H1 (cell line): ENCODE measurements at regions not wholly inside any gene's neighbourhood (a gene's known extent, or its start where the extent isn't known, plus 50 kb on each side); places are given as distances from the start of the nearest gene placed in this dataset.

Source experiments
- CTCF ChIA-PET: fragments of 300-600 bp; sonication (Branson Sonifier 250); formaldehyde crosslinking; loops from one replicate; lab custom pipeline; 2021; ENCODE audit not compliant: partially characterized antibody; lab: Charles Lee
- POLR2A ChIA-PET: fragments of 300-600 bp; sonication (Branson Sonifier 250); formaldehyde crosslinking; loops from one replicate; lab custom pipeline; 2021; ENCODE audit warnings: inconsistent platforms; ENCODE audit not compliant: partially characterized antibody; lab: Charles Lee
- DNase-seq, 2 experiments: peaks; one replicate each; pipeline versions ENCODE4 v3.0.0 to v3.0.0-alpha.2; 2010 to 2022; ENCODE audit warnings: low spot score in 2 of 2, low read depth in 1 of 2, mixed read lengths in 1 of 2
- FAIRE-seq: peaks from 2 replicates; lab custom pipeline; 2011; peaks lifted over from hg19 to GRCh38; lab: Jason Lieb, UNC
- H2AFZ ChIP-seq: 2 replicates; pipeline ENCODE4 v1.8.1; 2012; ENCODE audit warnings: low read length, inconsistent platforms
- H2AK5ac ChIP-seq: 2 replicates; pipeline ENCODE4 v1.6.1; 2013; ENCODE audit warnings: low read depth, low read length
- H2BK120ac ChIP-seq: replicated peaks from 2 replicates; pipeline ENCODE3; 2013; ENCODE audit warnings: low read depth, low read length, inconsistent platforms
- H2BK12ac ChIP-seq: 2 replicates; pipeline ENCODE4 v1.6.1; 2013; ENCODE audit warnings: low read depth, low read length
- H2BK15ac ChIP-seq: 2 replicates; pipeline ENCODE4 v1.6.1; 2013; ENCODE audit warnings: low read length
- H2BK20ac ChIP-seq: 2 replicates; pipeline ENCODE4 v1.6.1; 2013; ENCODE audit warnings: low read length
- H2BK5ac ChIP-seq: 2 replicates; pipeline ENCODE4 v1.6.1; 2013; ENCODE audit warnings: low read depth, low read length
- H3K14ac ChIP-seq: 2 replicates; pipeline ENCODE4 v1.6.1; 2013; ENCODE audit warnings: inconsistent platforms; ENCODE audit not compliant: insufficient read length
- H3K18ac ChIP-seq: 2 replicates; pipeline ENCODE4 v1.6.1; 2013; ENCODE audit warnings: low read length; ENCODE audit errors: extremely low read depth
- H3K23ac ChIP-seq: 2 replicates; pipeline ENCODE4 v1.6.1; 2013; ENCODE audit warnings: inconsistent platforms; ENCODE audit not compliant: insufficient read length
- H3K23me2 ChIP-seq: 2 replicates; pipeline ENCODE4 v1.6.1; 2013; ENCODE audit warnings: low read depth, low read length
- H3K27ac ChIP-seq: 2 replicates; pipeline ENCODE4 v1.6.1; 2011; ENCODE audit warnings: low read depth, low read length, inconsistent platforms
- H3K27me3 ChIP-seq, 4 experiments: replicated peaks in 1 of 4; 1 replicate in 1 of 4; 2 replicates in 3 of 4; pipeline versions ENCODE4 v1.6.1 to v1.8.1; 2011 to 2013; ENCODE audit warnings: low read length in 3 of 4, mild to moderate bottlenecking in 3 of 4, inconsistent platforms in 2 of 4, mixed read lengths in 2 of 4, moderate library complexity in 1 of 4; ENCODE audit not compliant: control insufficient read depth in 3 of 4, insufficient read depth in 3 of 4; ENCODE audit errors: extremely low read depth in 1 of 4
- H3K36me3 ChIP-seq, 4 experiments: 2 replicates each; pipeline versions ENCODE4 v1.6.1 to v1.8.1; 2011 to 2013; ENCODE audit warnings: mild to moderate bottlenecking in 4 of 4, low read length in 3 of 4, moderate library complexity in 2 of 4, control low read depth in 1 of 4, inconsistent platforms in 1 of 4; ENCODE audit not compliant: insufficient read depth in 4 of 4, control insufficient read depth in 2 of 4
- H3K4ac ChIP-seq: replicated peaks from 2 replicates; pipeline ENCODE3; 2013; ENCODE audit warnings: low read length, low read depth, mixed read lengths, inconsistent platforms; ENCODE audit not compliant: insufficient read length
- H3K4me1 ChIP-seq, 4 experiments: replicated peaks in 1 of 4; 1 replicate in 1 of 4; 2 replicates in 3 of 4; pipeline versions ENCODE4 v1.6.1 to v1.8.1; 2011 to 2013; ENCODE audit warnings: low read length in 3 of 4, inconsistent platforms in 2 of 4, mixed read lengths in 1 of 4; ENCODE audit not compliant: insufficient read depth in 4 of 4, control insufficient read depth in 3 of 4
- H3K4me2 ChIP-seq, 2 experiments: 2 replicates each; pipeline versions ENCODE4 v1.6.1 to v1.8.1; 2011 to 2013; ENCODE audit warnings: low read depth in 2 of 2, low read length in 2 of 2, control low read depth in 1 of 2, inconsistent platforms in 1 of 2, mild to moderate bottlenecking in 1 of 2; ENCODE audit not compliant: insufficient read depth in 1 of 2
- H3K4me3 ChIP-seq, 4 experiments: fragments of 200-600, 300-600 bp in 1 of 4; sonication (generic), shearing (Covaris generic), sonication (Bioruptor Twin) in 1 of 4; 2 replicates each; pipeline versions ENCODE4 v1.5.1 to v1.8.1; 2011 to 2016; ENCODE audit warnings: low read length in 4 of 4, low read depth in 3 of 4, control low read depth in 2 of 4, inconsistent platforms in 2 of 4, mild to moderate bottlenecking in 2 of 4, mixed read lengths in 1 of 4, moderate library complexity in 1 of 4; ENCODE audit not compliant: insufficient read depth in 2 of 4; ENCODE audit errors: extremely low read depth in 1 of 4
- H3K56ac ChIP-seq: replicated peaks from 2 replicates; pipeline ENCODE3; 2013; ENCODE audit warnings: low read depth, mild to moderate bottlenecking, mixed read lengths, low read length, inconsistent platforms; ENCODE audit not compliant: insufficient read length
- H3K79me1 ChIP-seq: 2 replicates; pipeline ENCODE4 v1.6.1; 2013; ENCODE audit warnings: low read depth, low read length, control low read depth
- H3K79me2 ChIP-seq, 2 experiments: 2 replicates each; pipeline versions ENCODE4 v1.6.1 to v1.8.1; 2012 to 2013; ENCODE audit warnings: low read length in 2 of 2, mild to moderate bottlenecking in 2 of 2, inconsistent platforms in 1 of 2; ENCODE audit not compliant: insufficient read depth in 2 of 2, control insufficient read depth in 1 of 2
- H3K9ac ChIP-seq, 4 experiments: replicated peaks in 1 of 4; 1 replicate in 1 of 4; 2 replicates in 3 of 4; pipeline versions ENCODE4 v1.6.1 to v1.8.1; 2011 to 2013; ENCODE audit warnings: low read depth in 3 of 4, low read length in 3 of 4, control low read depth in 2 of 4, mild to moderate bottlenecking in 2 of 4, moderate library complexity in 2 of 4, inconsistent platforms in 1 of 4; ENCODE audit errors: extremely low read depth in 1 of 4
- H3K9me3 ChIP-seq, 2 experiments: 2 replicates each; pipeline versions ENCODE4 v1.6.1 to v1.8.1; 2012 to 2013; ENCODE audit warnings: mild to moderate bottlenecking in 2 of 2, moderate library complexity in 2 of 2, control low read depth in 1 of 2, inconsistent platforms in 1 of 2, low read depth in 1 of 2, low read length in 1 of 2, mixed read lengths in 1 of 2; ENCODE audit not compliant: insufficient read depth in 2 of 2
- H4K20me1 ChIP-seq, 2 experiments: replicated peaks in 1 of 2; 2 replicates each; pipeline versions ENCODE3 to v1.8.1; 2011 to 2013; ENCODE audit warnings: inconsistent platforms in 2 of 2, low read length in 2 of 2, mild to moderate bottlenecking in 1 of 2; ENCODE audit not compliant: insufficient read depth in 2 of 2, control insufficient read depth in 1 of 2
- H4K5ac ChIP-seq: 2 replicates; pipeline ENCODE4 v1.6.1; 2013; ENCODE audit warnings: low read length, low read depth, mixed read lengths, inconsistent platforms; ENCODE audit not compliant: insufficient read length
- H4K8ac ChIP-seq: 2 replicates; pipeline ENCODE4 v1.8.0; 2013; ENCODE audit warnings: mild to moderate bottlenecking, moderate library complexity, low read length, inconsistent platforms; ENCODE audit not compliant: insufficient read depth; ENCODE audit errors: extremely low read depth
- H4K91ac ChIP-seq: replicated peaks from 2 replicates; pipeline ENCODE3; 2013; ENCODE audit warnings: low read length, mixed read lengths, inconsistent platforms; ENCODE audit not compliant: insufficient read length
- CBX5 ChIP-seq: fragments of 300-800, 300-1000 bp; sonication (generic); IDR thresholded peaks from 2 replicates; pipeline ENCODE4 v1.7.1; 2016; ENCODE audit warnings: antibody characterized with exemption, low read length, low read depth
- CBX8 ChIP-seq: fragments of 300-800, 300-1000 bp; sonication (generic); IDR thresholded peaks from 2 replicates; pipeline ENCODE4 v1.7.1; 2016; ENCODE audit warnings: low read depth, low read length, borderline replicate concordance
- CEBPB ChIP-seq: IDR thresholded peaks from 2 replicates; pipeline ENCODE4 v1.6.1; 2012; ENCODE audit warnings: low read depth, low read length
- CHD2 ChIP-seq: IDR thresholded peaks from 2 replicates; pipeline ENCODE4 v1.6.1; 2012; ENCODE audit warnings: low read length, improper control_type of control experiment
- CTBP2 ChIP-seq: IDR thresholded peaks from 2 replicates; pipeline ENCODE4 v1.7.0; 2011; ENCODE audit warnings: borderline replicate concordance, mild to moderate bottlenecking, moderate library complexity, mixed read lengths, low read length; ENCODE audit not compliant: insufficient read depth, insufficient read length
- EP300 ChIP-seq, 2 experiments: IDR thresholded peaks; 1 replicate in 1 of 2; 2 replicates in 1 of 2; pipeline ENCODE4 v1.6.1; 2011 to 2012; ENCODE audit warnings: low read depth in 2 of 2, low read length in 2 of 2, mild to moderate bottlenecking in 2 of 2, borderline replicate concordance in 1 of 2, inconsistent platforms in 1 of 2, moderate library complexity in 1 of 2
- RAD21 ChIP-seq, 2 experiments: IDR thresholded peaks in 1 of 2; conservative IDR thresholded peaks in 1 of 2; 2 replicates each; pipeline ENCODE4 v1.6.1; 2011; ENCODE audit warnings: low read depth in 2 of 2, low read length in 2 of 2, improper control_type of control experiment in 1 of 2, inconsistent platforms in 1 of 2, mild to moderate bottlenecking in 1 of 2, moderate library complexity in 1 of 2
- SP1 ChIP-seq: IDR thresholded peaks from 2 replicates; pipeline ENCODE4 v1.6.1; 2011; ENCODE audit warnings: low read depth, low read length
- WGBS, 2 experiments: shearing (Covaris generic) in 1 of 2; methylation state at CpG; one replicate each; pipeline versions ENCODE4 v1.1.6 to v1.1.7; 2013 to 2015; ENCODE audit warnings: low lambda C conversion rate in 2 of 2, mixed read lengths in 2 of 2, inconsistent platforms in 1 of 2, low coverage in 1 of 2, missing lambda C conversion rate in 1 of 2; ENCODE audit not compliant: insufficient replicate concordance in 2 of 2, insufficient coverage in 1 of 2, insufficient read length in 1 of 2; ENCODE audit errors: extremely low coverage in 1 of 2, missing lambda C conversion rate in 1 of 2; 5-methylcytosine and 5-hydroxymethylcytosine counted together
- TF ChIP-seq, protein P1 (sequence below): IDR thresholded peaks from 2 replicates; pipeline ENCODE4 v1.6.1; 2012; ENCODE audit warnings: low read length, inconsistent platforms
- TF ChIP-seq, protein P2 (sequence below), 3 experiments: IDR thresholded peaks; 1 replicate in 2 of 3; 2 replicates in 1 of 3; pipeline versions ENCODE4 v1.5.1 to v1.6.1; 2011; ENCODE audit warnings: low read length in 3 of 3, mild to moderate bottlenecking in 3 of 3, inconsistent platforms in 2 of 3, low read depth in 1 of 3, moderate library complexity in 1 of 3; ENCODE audit not compliant: insufficient read depth in 1 of 3; ENCODE audit errors: control extremely low read depth in 1 of 3

DNA sequence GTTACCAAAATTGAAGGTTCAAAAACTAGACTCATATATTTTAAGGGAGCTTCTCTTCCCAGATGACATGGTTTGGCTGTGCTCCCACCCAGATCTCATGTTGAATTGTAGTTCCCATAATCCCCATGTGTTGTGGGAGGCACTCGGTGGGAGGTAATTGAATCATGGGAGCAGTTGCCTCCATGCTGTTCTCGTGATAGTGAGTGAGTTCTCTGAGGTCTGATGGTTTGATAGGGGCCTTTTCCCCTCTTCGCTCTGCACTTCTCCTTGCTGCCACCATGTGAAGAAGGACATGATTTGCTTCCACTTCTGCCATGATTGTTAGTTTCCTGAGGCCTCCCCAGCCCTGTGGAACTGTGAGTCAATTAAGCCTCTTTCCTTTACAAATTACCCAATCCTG lies 140.1 kb downstream of the MAIP1 start:
- no peak for DNase-seq
- no peak overlapping the region for H2AK5ac ChIP-seq
- no peak overlapping the region for H3K14ac ChIP-seq
- H3K4me3 ChIP-seq, result no peak overlapping the region
- H2BK20ac ChIP-seq, result no peak overlapping the region
- H3K27me3 ChIP-seq, result no peaks in the 10 kb centered on the region
- H3K23me2 ChIP-seq, result no peaks in the 10 kb centered on the region; the same call in 1 of the 2 replicates
- no peaks in the 10 kb centered on the region for H3K36me3 ChIP-seq
- H4K91ac ChIP-seq, result no peak overlapping the region
- H3K56ac ChIP-seq, result no peak overlapping the region
- no peak overlapping the region for H3K23ac ChIP-seq
- no peak overlapping the region for H3K9ac ChIP-seq
- H2BK5ac ChIP-seq, result no peak overlapping the region
- no peak overlapping the region for H3K18ac ChIP-seq
- H2BK15ac ChIP-seq, result no peak overlapping the region
- H4K20me1 ChIP-seq, result no peaks in the 10 kb centered on the region
- no peak overlapping the region for H2AFZ ChIP-seq
- no peak overlapping the region for H3K4me2 ChIP-seq
- H3K27ac ChIP-seq, result no peak overlapping the region
- no peak overlapping the region for H2BK12ac ChIP-seq
- no peak overlapping the region for H3K4ac ChIP-seq
- 91% methylated on average over 3 of the region's 3 CpGs; no CpG with 5 or more reads in 1 of the 2 experiments for WGBS, 2 experiments
- H3K79me1 ChIP-seq, result no peaks in the 10 kb centered on the region
- ChIA-PET POLR2A (no interaction called here), CTCF (no interaction called here)
- H4K5ac ChIP-seq, result no peak overlapping the region
- H3K4me1 ChIP-seq, result peaks cover 4 to 12% (median 6%) of the 10 kb centered on the region in 4 experiments; a peak in 5 of 7 replicates
- FAIRE-seq, result no peak
- no peaks in the 10 kb centered on the region for H3K79me2 ChIP-seq
- H2BK120ac ChIP-seq, result no peak overlapping the region
- no peaks in the 10 kb centered on the region for H3K9me3 ChIP-seq
- no peak overlapping the region for H4K8ac ChIP-seq
- no peak for TF ChIP-seq CHD2
- TF ChIP-seq CTBP2, result no peak
- TF ChIP-seq, protein P1, sequence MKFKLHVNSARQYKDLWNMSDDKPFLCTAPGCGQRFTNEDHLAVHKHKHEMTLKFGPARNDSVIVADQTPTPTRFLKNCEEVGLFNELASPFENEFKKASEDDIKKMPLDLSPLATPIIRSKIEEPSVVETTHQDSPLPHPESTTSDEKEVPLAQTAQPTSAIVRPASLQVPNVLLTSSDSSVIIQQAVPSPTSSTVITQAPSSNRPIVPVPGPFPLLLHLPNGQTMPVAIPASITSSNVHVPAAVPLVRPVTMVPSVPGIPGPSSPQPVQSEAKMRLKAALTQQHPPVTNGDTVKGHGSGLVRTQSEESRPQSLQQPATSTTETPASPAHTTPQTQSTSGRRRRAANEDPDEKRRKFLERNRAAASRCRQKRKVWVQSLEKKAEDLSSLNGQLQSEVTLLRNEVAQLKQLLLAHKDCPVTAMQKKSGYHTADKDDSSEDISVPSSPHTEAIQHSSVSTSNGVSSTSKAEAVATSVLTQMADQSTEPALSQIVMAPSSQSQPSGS, result no peak
- TF ChIP-seq SP1, result no peak
- TF ChIP-seq RAD21 (IDR thresholded peaks at IDR 0.05 in 1 of 2, conservative IDR thresholded peaks at IDR 0.05 in 1 of 2; ENCODE audit: low read depth in 2 of 2, low read length in 2 of 2), result no peak
- TF ChIP-seq CBX5, result no peak
- TF ChIP-seq EP300 (IDR thresholded peaks at IDR 0.05; ENCODE audit: borderline replicate concordance in 1 of 2, low read depth in 2 of 2, low read length in 2 of 2), result no peak
- TF ChIP-seq, protein P2, sequence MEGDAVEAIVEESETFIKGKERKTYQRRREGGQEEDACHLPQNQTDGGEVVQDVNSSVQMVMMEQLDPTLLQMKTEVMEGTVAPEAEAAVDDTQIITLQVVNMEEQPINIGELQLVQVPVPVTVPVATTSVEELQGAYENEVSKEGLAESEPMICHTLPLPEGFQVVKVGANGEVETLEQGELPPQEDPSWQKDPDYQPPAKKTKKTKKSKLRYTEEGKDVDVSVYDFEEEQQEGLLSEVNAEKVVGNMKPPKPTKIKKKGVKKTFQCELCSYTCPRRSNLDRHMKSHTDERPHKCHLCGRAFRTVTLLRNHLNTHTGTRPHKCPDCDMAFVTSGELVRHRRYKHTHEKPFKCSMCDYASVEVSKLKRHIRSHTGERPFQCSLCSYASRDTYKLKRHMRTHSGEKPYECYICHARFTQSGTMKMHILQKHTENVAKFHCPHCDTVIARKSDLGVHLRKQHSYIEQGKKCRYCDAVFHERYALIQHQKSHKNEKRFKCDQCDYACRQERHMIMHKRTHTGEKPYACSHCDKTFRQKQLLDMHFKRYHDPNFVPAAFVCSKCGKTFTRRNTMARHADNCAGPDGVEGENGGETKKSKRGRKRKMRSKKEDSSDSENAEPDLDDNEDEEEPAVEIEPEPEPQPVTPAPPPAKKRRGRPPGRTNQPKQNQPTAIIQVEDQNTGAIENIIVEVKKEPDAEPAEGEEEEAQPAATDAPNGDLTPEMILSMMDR (IDR thresholded peaks at IDR 0.05; ENCODE audit: control extremely low read depth in 1 of 3, insufficient read depth in 1 of 3, low read depth in 1 of 3, low read length in 3 of 3), result no peak
- TF ChIP-seq CBX8, result no peak
- TF ChIP-seq CEBPB, result no peak
